Breast epithelium (tissue), 3 donors: ENCODE measurements at regions not wholly inside any gene's neighbourhood (a gene's known extent, or its start where the extent isn't known, plus 50 kb on each side); places are given as distances from the start of the nearest gene placed in this dataset.
A peak's percentile ranks its signal among the peaks of the same experiment; 100 is the strongest.

Experiments
- POLR2A ChIP-seq: fragments of 450-650 bp; IDR thresholded peaks from one replicate; pipeline ENCODE4 v1.6.1; 2016; ENCODE audit warnings: antibody characterized with exemption, mild to moderate bottlenecking, moderate library complexity
- POLR2AphosphoS5 ChIP-seq, 3 donors: sonication (generic); formaldehyde crosslinking; IDR thresholded peaks; one replicate each; pipeline ENCODE4 v1.6.1; 2017; ENCODE audit warnings: antibody characterized with exemption in 3 of 3

- TF ChIP-seq POLR2AphosphoS5 (IDR thresholded peaks at IDR 0.05) (peak; percentile 28 to 48 (median 37)), POLR2A (no peak)
Observed at GRCh38 chr14:95389471-95390011, 69.8 kb upstream of the CLMN start.
